Tibial artery (tissue), 4 donors: ENCODE measurements at regions not wholly inside any gene's neighbourhood (a gene's known extent, or its start where the extent isn't known, plus 50 kb on each side); places are given as distances from the start of the nearest gene placed in this dataset.

Source experiments
- DNase-seq, 2 donors: peaks; one replicate each; pipeline ENCODE4 v3.0.0-alpha.2; 2019
- H3K27ac ChIP-seq, 2 donors: fragments of 200-600 bp; sonication (generic) in 1 of 2; 1 replicate in 1 of 2; 2 replicates in 1 of 2; pipeline ENCODE4 v1.5.1; 2018 to 2019; ENCODE audit warnings: mild to moderate bottlenecking in 1 of 2
- H3K27me3 ChIP-seq, 2 donors: fragments of 200-600 bp; sonication (generic) in 1 of 2; one replicate each; pipeline versions ENCODE4 v1.5.1 to v1.6.0; 2016 to 2019
- H3K36me3 ChIP-seq, 3 donors: fragments of 200-600 bp; sonication (generic) in 2 of 3; one replicate each; pipeline ENCODE4 v1.5.1; 2016 to 2019; ENCODE audit warnings: mild to moderate bottlenecking in 2 of 3
- H3K4me1 ChIP-seq, 4 donors: fragments of 200-600 bp; sonication (generic) in 2 of 4; 1 replicate in 3 of 4; 2 replicates in 1 of 4; pipeline ENCODE4 v1.5.1; 2016 to 2019
- H3K4me3 ChIP-seq, 2 donors: fragments of 200-600 bp; sonication (generic) in 1 of 2; 1 replicate in 1 of 2; 2 replicates in 1 of 2; pipeline ENCODE4 v1.5.1; 2018 to 2019; ENCODE audit warnings: mild to moderate bottlenecking in 2 of 2
- H3K9me3 ChIP-seq, 3 donors: fragments of 200-600 bp; sonication (generic) in 1 of 3; one replicate each; pipeline ENCODE4 v1.5.1; 2016 to 2019
- CTCF ChIP-seq, 2 experiments: fragments of 200-600 bp in 1 of 2; fragments of 450-650 bp in 1 of 2; IDR thresholded peaks; one replicate each; pipeline ENCODE4 v1.5.1; 2017 to 2019; ENCODE audit warnings: antibody characterized with exemption in 2 of 2, mild to moderate bottlenecking in 1 of 2, moderate library complexity in 1 of 2
- intact Hi-C: fragments of 100-400 bp; cut with DNase I; formaldehyde crosslinking; loops from one replicate; pipeline ENCODE4 v1.15.0; 2023; ENCODE audit warnings: low total_unique reads

DNA sequence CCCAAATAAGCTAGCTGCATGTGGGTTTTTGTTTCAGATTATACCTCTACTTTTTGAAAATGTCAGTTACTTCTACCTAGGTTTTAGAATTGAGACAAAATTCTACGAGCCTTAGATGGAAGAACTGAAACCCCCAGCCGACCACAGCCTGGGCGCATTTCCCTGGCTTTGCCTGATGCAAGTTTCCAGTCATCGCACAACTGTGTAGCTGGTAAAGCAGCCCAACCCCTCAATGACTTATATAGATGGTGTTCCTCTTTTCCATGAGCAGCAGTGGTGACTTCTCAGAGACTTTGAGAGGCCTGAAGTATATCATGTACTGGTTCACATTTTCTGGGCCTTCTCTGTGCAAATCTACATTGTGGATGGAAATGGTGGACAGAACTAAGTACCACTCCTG lies 515.4 kb upstream of the RAB6C start:
- Histone ChIP-seq H3K9me3 (no peaks in the 10 kb centered on the region), H3K27me3 (no peaks in the 10 kb centered on the region), H3K4me1 (no peaks in the 10 kb centered on the region), H3K4me3 (no peak overlapping the region), H3K36me3 (no peaks in the 10 kb centered on the region), H3K27ac (no peak overlapping the region)
- intact Hi-C loops, result no loop called here
- TF ChIP-seq CTCF (IDR thresholded peaks at IDR 0.05), result no peak
- DNase-seq, result no peak

DNA sequence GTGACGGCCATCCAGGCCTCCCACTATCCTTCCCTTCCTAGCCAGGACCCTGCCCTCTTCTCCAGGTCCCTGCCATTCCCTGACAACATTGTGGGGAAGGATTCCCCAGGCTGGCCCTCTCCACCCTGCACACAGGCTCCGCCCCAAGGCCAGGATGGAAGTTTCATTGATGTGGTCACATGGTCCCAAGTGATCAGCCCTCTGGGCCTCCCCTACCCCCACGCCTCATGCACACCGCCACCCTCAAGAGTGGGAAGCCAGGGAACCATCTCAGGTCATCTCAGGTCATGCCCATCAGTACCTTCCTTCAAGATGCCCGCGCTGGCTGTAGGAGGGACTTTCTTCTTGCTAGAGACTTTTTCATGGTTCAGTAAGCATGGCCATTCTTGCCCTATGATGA lies 514.8 kb upstream of the RAB6C start:
- TF ChIP-seq CTCF (IDR thresholded peaks at IDR 0.05), result no peak
- intact Hi-C loops, result no loop called here
- no peaks in the 10 kb centered on the region for H3K4me1 ChIP-seq

GRCh38 chr2:129465045-129465444 lies 514.4 kb upstream of the RAB6C start:
- Histone ChIP-seq H3K9me3 (no peaks in the 10 kb centered on the region), H3K4me1 (no peaks in the 10 kb centered on the region), H3K4me3 (no peak overlapping the region), H3K36me3 (no peaks in the 10 kb centered on the region), H3K27ac (no peak overlapping the region), H3K27me3 (no peaks in the 10 kb centered on the region)
- TF ChIP-seq CTCF (IDR thresholded peaks at IDR 0.05), result no peak
- intact Hi-C loops, result no loop called here
- DNase-seq, result no peak

More for the DNA sequence above, 514.8 kb upstream of the RAB6C start:
- Histone ChIP-seq H3K4me3 (no peak overlapping the region), H3K9me3 (no peaks in the 10 kb centered on the region), H3K27me3 (no peaks in the 10 kb centered on the region), H3K27ac (no peak overlapping the region), H3K36me3 (no peaks in the 10 kb centered on the region)
- DNase-seq, result no peak

DNA sequence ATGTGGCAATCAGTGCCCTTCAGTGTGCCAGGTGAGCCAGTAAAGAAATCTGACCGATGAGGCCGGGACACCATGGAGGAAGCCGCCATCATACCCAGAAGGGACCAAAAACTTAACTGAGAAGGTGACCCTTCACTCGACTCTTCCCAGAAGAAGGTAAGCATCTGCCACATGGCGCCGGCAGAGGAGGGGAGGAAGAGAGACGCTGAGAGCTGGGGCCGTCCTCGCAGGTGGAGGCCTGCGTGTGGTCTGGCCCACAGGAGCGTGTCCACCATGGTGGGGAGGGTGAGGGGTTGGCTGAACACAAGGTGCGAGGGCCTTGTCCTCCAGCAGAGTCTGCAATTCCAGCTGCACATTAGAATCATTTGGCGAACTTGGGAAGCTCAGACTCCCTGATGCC lies 513.1 kb upstream of the RAB6C start:
- Histone ChIP-seq H3K27ac (no peak overlapping the region), H3K9me3 (no peaks in the 10 kb centered on the region), H3K4me1 (no peaks in the 10 kb centered on the region), H3K27me3 (no peaks in the 10 kb centered on the region), H3K4me3 (no peak overlapping the region), H3K36me3 (no peaks in the 10 kb centered on the region)
- intact Hi-C loops, result no loop called here
- TF ChIP-seq CTCF (IDR thresholded peaks at IDR 0.05), result no peak
- no peak for DNase-seq

DNA sequence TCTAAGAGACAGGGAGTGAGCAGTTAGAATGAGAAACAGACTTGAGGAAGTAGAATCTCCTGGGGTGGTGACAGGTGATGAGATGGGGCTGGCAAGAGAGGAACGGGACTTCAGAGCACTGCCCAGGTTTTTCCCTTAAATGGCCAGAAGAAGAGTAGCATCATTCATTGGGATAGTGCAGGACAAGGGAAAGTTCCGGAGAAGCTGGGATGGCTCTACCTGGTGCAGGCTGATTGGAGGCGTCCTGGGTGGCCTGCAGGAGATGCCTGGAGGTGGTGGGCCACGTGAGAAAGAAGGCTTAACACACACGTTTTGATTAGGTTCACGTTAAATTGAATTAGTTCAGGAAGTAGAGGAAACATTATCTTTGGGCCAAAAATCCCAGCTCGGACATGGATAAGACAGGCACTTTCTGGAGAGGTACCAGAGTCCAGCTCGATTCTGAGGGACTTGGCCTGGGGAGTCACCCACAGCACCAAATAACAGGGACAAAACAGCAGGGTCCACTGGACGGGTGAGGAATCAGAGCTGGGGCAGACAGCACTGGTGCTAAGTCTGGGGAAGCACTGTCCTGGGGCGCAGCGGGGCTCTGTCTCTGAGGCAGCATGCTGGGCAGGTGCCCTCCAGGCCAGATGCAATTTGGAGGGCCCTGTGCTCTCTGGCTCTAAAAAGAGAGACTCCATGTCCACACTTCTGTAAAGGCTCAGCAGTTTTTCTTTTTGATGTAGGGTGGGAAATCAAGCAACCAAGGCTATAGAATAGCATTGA lies 512.3 kb upstream of the RAB6C start:
- intact Hi-C loops, result no loop called here
- Histone ChIP-seq H3K4me1 (no peaks in the 10 kb centered on the region), H3K27ac (no peak overlapping the region), H3K4me3 (no peak overlapping the region), H3K27me3 (no peaks in the 10 kb centered on the region), H3K36me3 (no peaks in the 10 kb centered on the region), H3K9me3 (no peaks in the 10 kb centered on the region)
- DNase-seq, result no peak
- no peak for TF ChIP-seq CTCF (IDR thresholded peaks at IDR 0.05)

- Histone ChIP-seq H3K27ac (no peak overlapping the region), H3K4me1 (no peaks in the 10 kb centered on the region), H3K4me3 (no peak overlapping the region), H3K36me3 (no peaks in the 10 kb centered on the region), H3K27me3 (no peaks in the 10 kb centered on the region), H3K9me3 (no peaks in the 10 kb centered on the region)
- no peak for DNase-seq
- intact Hi-C loops, result no loop called here
- TF ChIP-seq CTCF (IDR thresholded peaks at IDR 0.05), result no peak
Measured at GRCh38 chr2:129467941-129468340, 511.5 kb upstream of the RAB6C start.
